HFFc6 (cell line): ENCODE measurements at regions not wholly inside any gene's neighbourhood (a gene's known extent, or its start where the extent isn't known, plus 50 kb on each side); places are given as distances from the start of the nearest gene placed in this dataset.

Source experiments
- DNase-seq: peaks from one replicate; pipeline ENCODE4 v3.0.0-alpha.2; 2018
- H3K27ac Mint-ChIP-seq: 2 replicates; pipeline ENCODE4 v1.8.0; 2020; ENCODE audit warnings: mild to moderate bottlenecking, mixed read lengths
- H3K27me3 Mint-ChIP-seq: 2 replicates; pipeline ENCODE4 v1.8.0; 2021; ENCODE audit warnings: mild to moderate bottlenecking, moderate library complexity, mixed read lengths; ENCODE audit not compliant: insufficient read depth
- H3K36me3 Mint-ChIP-seq: 2 replicates; pipeline ENCODE4 v1.8.0; 2021; ENCODE audit warnings: low read depth, mixed read lengths
- H3K4me1 Mint-ChIP-seq: 2 replicates; pipeline ENCODE4 v1.8.0; 2020; ENCODE audit warnings: low read depth, mixed read lengths
- H3K4me3 Mint-ChIP-seq: 2 replicates; pipeline ENCODE4 v1.8.0; 2020; ENCODE audit warnings: mild to moderate bottlenecking, moderate library complexity, mixed read lengths
- H3K9me3 Mint-ChIP-seq: 2 replicates; pipeline ENCODE4 v1.8.0; 2020; ENCODE audit warnings: mild to moderate bottlenecking, mixed read lengths
- CTCF ChIP-seq: fragments of 200-600 bp; sonication (generic); IDR thresholded peaks from 2 replicates; pipeline ENCODE4 v1.5.0; 2021; ENCODE audit warnings: antibody characterized with exemption, mild to moderate bottlenecking

DNA sequence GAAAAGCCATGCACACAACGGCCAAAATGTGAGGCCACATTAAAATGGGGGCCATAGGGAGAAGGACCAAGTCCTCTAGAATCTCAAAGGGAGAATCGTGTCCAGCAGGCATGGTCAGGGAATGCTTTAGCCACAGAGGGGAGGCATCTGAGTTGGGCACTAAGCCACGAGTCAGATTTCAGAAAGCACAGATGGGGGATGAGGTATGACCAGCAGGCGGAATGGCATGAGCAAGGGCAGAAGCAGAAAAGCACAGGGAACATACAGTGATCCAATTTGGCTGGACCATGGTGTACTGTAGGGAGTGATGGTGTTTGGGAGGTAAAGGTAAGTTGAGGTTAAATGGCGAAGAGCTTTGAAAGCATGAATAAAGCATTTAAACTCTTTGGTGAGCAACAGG lies 214.6 kb downstream of the TLE1 start:
- Mint-ChIP-seq H3K36me3 (no peaks in the 10 kb centered on the region), H3K27me3 (peaks cover 5% of the 10 kb centered on the region), H3K9me3 (no peaks in the 10 kb centered on the region), H3K4me1 (peaks cover 9% of the 10 kb centered on the region), H3K4me3 (no peak overlapping the region), H3K27ac (no peak overlapping the region)
- no peak for TF ChIP-seq CTCF
- DNase-seq, result no peak

DNA sequence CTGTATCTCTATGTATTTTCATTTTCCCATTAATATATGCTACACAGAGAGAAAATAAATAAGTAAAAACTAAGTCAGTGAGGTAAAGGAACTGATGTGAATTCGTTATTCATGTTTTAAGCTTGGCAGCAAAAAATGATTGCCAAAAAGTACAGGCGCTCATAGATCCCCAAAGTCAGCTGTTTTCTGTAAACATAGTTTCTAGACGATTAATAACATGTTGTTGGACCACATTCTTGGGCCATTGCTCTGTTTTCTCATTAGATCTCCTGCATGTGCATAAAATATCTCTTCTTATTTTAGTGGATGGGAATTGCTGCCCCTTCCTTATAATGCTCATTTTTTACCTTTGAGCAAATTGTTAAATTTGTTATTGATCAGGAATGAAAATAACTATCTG lies 215.2 kb downstream of the TLE1 start:
- no peak overlapping the region for H3K27ac Mint-ChIP-seq
- H3K36me3 Mint-ChIP-seq, result no peaks in the 10 kb centered on the region
- H3K4me1 Mint-ChIP-seq, result peaks cover 9% of the 10 kb centered on the region
- DNase-seq, result no peak
- TF ChIP-seq CTCF, result no peak
- peaks cover 5% of the 10 kb centered on the region for H3K27me3 Mint-ChIP-seq
- H3K9me3 Mint-ChIP-seq, result no peaks in the 10 kb centered on the region
- no peak overlapping the region for H3K4me3 Mint-ChIP-seq

DNA sequence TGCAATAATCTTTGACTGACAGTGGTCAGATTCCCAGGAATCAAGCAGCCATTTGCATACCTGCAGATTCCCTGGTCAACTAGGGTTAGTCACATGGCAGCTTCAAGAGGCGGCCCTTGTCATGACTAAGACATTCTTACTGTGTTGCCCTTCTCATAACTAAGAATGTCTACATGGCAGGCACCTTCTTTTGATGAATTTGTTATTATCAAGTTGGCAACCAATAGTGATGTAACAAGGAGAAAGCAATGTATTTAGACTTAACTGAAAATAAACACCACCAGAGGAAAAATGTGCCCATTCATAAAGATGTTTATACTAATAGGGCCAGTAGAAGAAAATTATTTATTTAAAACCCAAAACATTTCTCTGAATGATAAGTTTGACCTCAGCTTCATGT lies 215.6 kb downstream of the TLE1 start:
- H3K9me3 Mint-ChIP-seq, result no peaks in the 10 kb centered on the region
- no peak overlapping the region for H3K27ac Mint-ChIP-seq
- H3K36me3 Mint-ChIP-seq, result no peaks in the 10 kb centered on the region
- H3K4me1 Mint-ChIP-seq, result peaks cover 9% of the 10 kb centered on the region
- no peak for DNase-seq
- no peak overlapping the region for H3K4me3 Mint-ChIP-seq
- H3K27me3 Mint-ChIP-seq, result peaks cover 5% of the 10 kb centered on the region
- no peak for TF ChIP-seq CTCF

GRCh38 chr9:81473206-81473605 lies 216.1 kb downstream of the TLE1 start:
- H3K4me1 Mint-ChIP-seq, result peaks cover 9% of the 10 kb centered on the region
- H3K27ac Mint-ChIP-seq, result no peak overlapping the region

GRCh38 chr9:81472701-81473100 lies 216.6 kb downstream of the TLE1 start:
- Mint-ChIP-seq H3K4me3 (no peak overlapping the region), H3K4me1 (peaks cover 7% of the 10 kb centered on the region), H3K27ac (no peak overlapping the region), H3K9me3 (no peaks in the 10 kb centered on the region), H3K36me3 (no peaks in the 10 kb centered on the region), H3K27me3 (peaks cover 5% of the 10 kb centered on the region)
- TF ChIP-seq CTCF, result no peak
- no peak for DNase-seq

More at GRCh38 chr9:81473206-81473605, 216.1 kb downstream of the TLE1 start:
- TF ChIP-seq CTCF, result no peak
- H3K36me3 Mint-ChIP-seq, result no peaks in the 10 kb centered on the region
- H3K9me3 Mint-ChIP-seq, result no peaks in the 10 kb centered on the region
- peaks cover 5% of the 10 kb centered on the region for H3K27me3 Mint-ChIP-seq
- no peak for DNase-seq
- no peak overlapping the region for H3K4me3 Mint-ChIP-seq

DNA sequence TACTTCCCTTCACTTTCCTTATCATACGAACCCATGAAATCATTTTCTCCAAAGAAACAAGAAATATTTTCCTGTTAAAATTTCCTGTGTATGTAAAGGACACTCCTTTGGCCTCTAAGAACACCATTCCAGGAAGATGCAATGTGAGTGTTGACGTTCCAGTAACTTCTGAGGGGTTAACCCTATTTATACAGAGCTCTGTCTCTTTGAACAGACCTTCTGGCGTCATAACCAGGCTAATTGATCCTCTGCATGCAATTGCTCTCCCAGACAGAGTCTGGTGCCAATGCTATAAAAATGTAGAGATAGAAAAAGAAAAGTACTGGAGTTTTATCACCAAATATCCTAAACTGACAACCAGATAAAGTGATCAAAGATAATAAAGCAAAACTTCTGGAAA lies 218.5 kb downstream of the TLE1 start:
- no peaks in the 10 kb centered on the region; the same call in 1 of the 2 replicates for H3K4me1 Mint-ChIP-seq
- H3K36me3 Mint-ChIP-seq, result no peaks in the 10 kb centered on the region
- no peaks in the 10 kb centered on the region for H3K9me3 Mint-ChIP-seq
- peaks cover 5% of the 10 kb centered on the region; the same call in 1 of the 2 replicates for H3K27me3 Mint-ChIP-seq
- H3K27ac Mint-ChIP-seq, result no peak overlapping the region
- TF ChIP-seq CTCF, result no peak
- no peak overlapping the region for H3K4me3 Mint-ChIP-seq
- no peak for DNase-seq
